GM12878 (cell line): ENCODE measurements at regions not wholly inside any gene's neighbourhood (a gene's known extent, or its start where the extent isn't known, plus 50 kb on each side); places are given as distances from the start of the nearest gene placed in this dataset.
A peak's percentile ranks its signal among the peaks of the same experiment; 100 is the strongest.

Experiments
- ATAC-seq: fragments of 200-7000 bp; cut with Tn5 transposase; 3 replicates; pipeline ENCODE4 v1.9.1; 2020; ENCODE audit warnings: mild to moderate bottlenecking, moderate library complexity
- BruUV-seq: library from RNA; stranded (reverse); fragments of 400-500 nt; replicated peaks from 2 replicates; lab custom pipeline; 2021; lab: Mats Ljungman, UMichigan
- CTCF ChIA-PET: fragments of 300-600 bp; sonication (Branson Sonifier 250); formaldehyde crosslinking; extraction: SDS; loops from one replicate; lab custom pipeline; 2021; ENCODE audit warnings: inconsistent platforms; lab: Yijun Ruan, JAX
- POLR2A ChIA-PET: fragments of 350-600 bp; formaldehyde crosslinking; extraction: SDS; loops from one replicate; lab custom pipeline; 2021; ENCODE audit warnings: inconsistent platforms; lab: Charles Lee
- RAD21 ChIA-PET: fragments of 300-600 bp; sonication (Branson Sonifier 250); formaldehyde crosslinking; loops from one replicate; lab custom pipeline; 2023; ENCODE audit warnings: antibody characterized with exemption; ENCODE audit not compliant: unreplicated experiment; lab: Charles Lee
- SMC1A ChIA-PET: fragments of 300-600 bp; sonication (Branson Sonifier 250); formaldehyde crosslinking; loops from one replicate; lab custom pipeline; 2023; ENCODE audit not compliant: unreplicated experiment, uncharacterized antibody; lab: Charles Lee
- DNase-seq: peaks from one replicate; pipeline ENCODE4 v3.0.0-alpha.2; 2011; ENCODE audit warnings: low read depth, low spot score
- FAIRE-seq: peaks from 3 replicates; lab custom pipeline; 2011; peaks lifted over from hg19 to GRCh38; lab: Jason Lieb, UNC
- H2AFZ ChIP-seq: 2 replicates; pipeline ENCODE4 v1.6.0; 2011; ENCODE audit warnings: low read depth, low read length, control low read depth; ENCODE audit not compliant: control insufficient read depth
- H3K27ac ChIP-seq: 2 replicates; pipeline ENCODE4 v1.5.1; 2011; ENCODE audit warnings: control low read depth; ENCODE audit not compliant: control insufficient read depth, insufficient read depth
- H3K27me3 ChIP-seq, 2 experiments: replicated peaks in 1 of 2; 2 replicates each; pipeline versions ENCODE4 v1.6.0 to v1.6.1; 2011; ENCODE audit warnings: low read length in 1 of 2; ENCODE audit not compliant: control insufficient read depth in 2 of 2, insufficient read depth in 2 of 2
- H3K36me3 ChIP-seq, 2 experiments: 2 replicates each; pipeline ENCODE4 v1.5.1; 2011; ENCODE audit warnings: low read length in 1 of 2; ENCODE audit not compliant: control insufficient read depth in 2 of 2, insufficient read depth in 2 of 2
- H3K4me1 ChIP-seq: 2 replicates; pipeline ENCODE4 v1.6.1; 2011; ENCODE audit warnings: mild to moderate bottlenecking, low read length, moderate library complexity, mixed read lengths; ENCODE audit not compliant: control insufficient read depth, insufficient read depth
- H3K4me2 ChIP-seq: 2 replicates; pipeline ENCODE4 v1.6.0; 2011; ENCODE audit warnings: control low read depth; ENCODE audit not compliant: control insufficient read depth, insufficient read depth
- H3K4me3 ChIP-seq: fragments of 200-600 bp; sonication (generic); 2 replicates; pipeline ENCODE4 v1.5.1; 2016
- H3K79me2 ChIP-seq: 2 replicates; pipeline ENCODE4 v1.6.0; 2011; ENCODE audit warnings: low read length; ENCODE audit not compliant: control insufficient read depth, insufficient read depth
- H3K9ac ChIP-seq: 2 replicates; pipeline ENCODE4 v1.8.0; 2011; ENCODE audit warnings: low read length, control low read depth, mixed read lengths; ENCODE audit not compliant: control insufficient read depth, insufficient read depth
- H3K9me3 ChIP-seq: replicated peaks from 3 replicates; pipeline ENCODE4 v1.5.1; 2011; ENCODE audit warnings: mild to moderate bottlenecking, low read length; ENCODE audit not compliant: control insufficient read depth, insufficient read depth
- H4K20me1 ChIP-seq: 2 replicates; pipeline ENCODE4 v1.6.0; 2011; ENCODE audit not compliant: control insufficient read depth, insufficient read depth
- CREB1 ChIP-seq: IDR thresholded peaks from 2 replicates; pipeline ENCODE4 v1.6.1; 2012; ENCODE audit warnings: low read depth, mild to moderate bottlenecking, inconsistent platforms
- FOXM1 ChIP-seq: IDR thresholded peaks from 2 replicates; pipeline ENCODE4 v1.6.1; 2012; ENCODE audit warnings: low read depth, mild to moderate bottlenecking, inconsistent platforms, low read length, moderate library complexity
- MEF2A ChIP-seq: IDR thresholded peaks from 2 replicates; pipeline ENCODE4 v1.6.1; 2011; ENCODE audit warnings: low read depth, mild to moderate bottlenecking, low read length, moderate library complexity; ENCODE audit not compliant: insufficient read depth
- NR2C2 ChIP-seq: IDR thresholded peaks from 2 replicates; pipeline ENCODE4 v1.6.1; 2011; ENCODE audit warnings: borderline replicate concordance, low read depth; ENCODE audit not compliant: control insufficient read depth, insufficient read length
- PAX5 ChIP-seq: IDR thresholded peaks from 2 replicates; pipeline ENCODE4 v1.6.1; 2011; ENCODE audit warnings: low read depth, low read length, borderline replicate concordance
- PAX8 ChIP-seq: fragments of 450-650 bp; IDR thresholded peaks from 2 replicates; pipeline ENCODE4 v1.6.1; 2017; ENCODE audit warnings: mild to moderate bottlenecking, moderate library complexity
- RAD51 ChIP-seq: fragments of 450-650 bp; IDR thresholded peaks from 2 replicates; pipeline ENCODE4 v1.6.1; 2016; ENCODE audit warnings: moderate library complexity, mild to moderate bottlenecking, inconsistent platforms
- RB1 ChIP-seq: fragments of 450-650 bp; formaldehyde crosslinking; IDR thresholded peaks from 2 replicates; pipeline ENCODE4 v1.6.1; 2017; ENCODE audit warnings: mild to moderate bottlenecking, borderline replicate concordance
- SMC3 ChIP-seq: IDR thresholded peaks from 2 replicates; pipeline ENCODE4 v1.6.1; 2011; ENCODE audit warnings: low read length, improper control_type of control experiment, borderline replicate concordance
- WGBS: methylation state at CpG from one replicate; pipeline ENCODE4 v1.1.6; 2016; ENCODE audit warnings: low lambda C conversion rate; ENCODE audit not compliant: insufficient replicate concordance, insufficient coverage; ENCODE audit errors: missing lambda C conversion rate; 5-methylcytosine and 5-hydroxymethylcytosine counted together
- in situ Hi-C: fragments of 300-500 bp; cut with MboI; formaldehyde crosslinking; loops from 9 replicates; pipeline ENCODE4 v1.14.3; 2018; ENCODE audit warnings: mixed read lengths
- intact Hi-C: fragments of 100-400 bp; cut with micrococcal nuclease; formaldehyde crosslinking; loops from one replicate; pipeline ENCODE4 v1.14.2; 2022; ENCODE audit not compliant: unreplicated experiment
- TF ChIP-seq, protein P1 (sequence below): IDR thresholded peaks from 2 replicates; pipeline ENCODE4 v1.6.1; 2012; ENCODE audit warnings: low read length, inconsistent platforms
- TF ChIP-seq, protein P2 (sequence below): IDR thresholded peaks from 2 replicates; pipeline ENCODE4 v1.6.1; 2012; ENCODE audit warnings: low read depth, low read length, improper control_type of control experiment

DNA sequence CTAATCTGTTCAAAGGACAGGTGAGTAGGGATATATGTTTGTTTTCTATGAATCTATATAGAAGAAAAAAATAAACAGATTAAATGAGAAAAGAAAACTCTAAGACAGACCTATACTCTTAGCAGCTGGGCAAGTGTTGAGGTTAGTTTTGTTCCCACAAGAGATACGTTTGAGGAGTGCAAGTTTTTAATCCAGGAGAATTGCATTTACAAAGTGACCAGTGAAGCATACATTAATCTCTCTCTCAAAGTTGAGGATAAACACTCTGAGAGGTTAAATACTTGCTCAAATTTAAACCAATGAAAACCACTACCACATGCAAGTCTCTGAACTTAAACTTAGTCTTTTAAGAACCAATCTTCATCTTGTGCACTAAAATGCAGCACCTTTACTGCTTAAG, 930.5 kb upstream of the MIR17HG start (continued):
- TF ChIP-seq RAD51 (no peak), PAX8 (no peak), PAX5 (no peak), RB1 (no peak), CREB1 (no peak), MEF2A (no peak), FOXM1 (no peak)
- TF ChIP-seq, protein P1, sequence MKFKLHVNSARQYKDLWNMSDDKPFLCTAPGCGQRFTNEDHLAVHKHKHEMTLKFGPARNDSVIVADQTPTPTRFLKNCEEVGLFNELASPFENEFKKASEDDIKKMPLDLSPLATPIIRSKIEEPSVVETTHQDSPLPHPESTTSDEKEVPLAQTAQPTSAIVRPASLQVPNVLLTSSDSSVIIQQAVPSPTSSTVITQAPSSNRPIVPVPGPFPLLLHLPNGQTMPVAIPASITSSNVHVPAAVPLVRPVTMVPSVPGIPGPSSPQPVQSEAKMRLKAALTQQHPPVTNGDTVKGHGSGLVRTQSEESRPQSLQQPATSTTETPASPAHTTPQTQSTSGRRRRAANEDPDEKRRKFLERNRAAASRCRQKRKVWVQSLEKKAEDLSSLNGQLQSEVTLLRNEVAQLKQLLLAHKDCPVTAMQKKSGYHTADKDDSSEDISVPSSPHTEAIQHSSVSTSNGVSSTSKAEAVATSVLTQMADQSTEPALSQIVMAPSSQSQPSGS = no peak
- TF ChIP-seq, protein P2, sequence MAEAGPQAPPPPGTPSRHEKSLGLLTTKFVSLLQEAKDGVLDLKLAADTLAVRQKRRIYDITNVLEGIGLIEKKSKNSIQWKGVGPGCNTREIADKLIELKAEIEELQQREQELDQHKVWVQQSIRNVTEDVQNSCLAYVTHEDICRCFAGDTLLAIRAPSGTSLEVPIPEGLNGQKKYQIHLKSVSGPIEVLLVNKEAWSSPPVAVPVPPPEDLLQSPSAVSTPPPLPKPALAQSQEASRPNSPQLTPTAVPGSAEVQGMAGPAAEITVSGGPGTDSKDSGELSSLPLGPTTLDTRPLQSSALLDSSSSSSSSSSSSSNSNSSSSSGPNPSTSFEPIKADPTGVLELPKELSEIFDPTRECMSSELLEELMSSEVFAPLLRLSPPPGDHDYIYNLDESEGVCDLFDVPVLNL = no peak
- TF ChIP-seq, all 136 proteins: peak for 0

DNA sequence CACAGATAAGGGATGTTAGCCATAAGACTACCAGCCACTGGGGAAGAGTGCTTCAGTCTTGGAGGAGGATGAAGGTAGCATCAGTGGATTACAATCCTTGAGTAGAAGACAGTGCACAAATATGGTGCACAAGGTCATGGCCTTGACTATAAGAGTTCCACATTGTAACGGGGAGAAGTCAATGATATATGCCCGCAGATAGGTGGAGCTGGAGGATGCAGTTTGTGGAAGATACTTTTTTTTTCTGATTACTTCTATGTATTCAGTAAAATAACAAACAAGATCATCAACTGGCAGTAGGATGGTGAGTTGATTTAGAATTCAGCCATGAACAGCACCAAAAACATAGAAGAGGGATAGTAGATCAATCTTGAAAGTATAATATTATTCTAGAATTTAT, 926.8 kb upstream of the MIR17HG start:
- no peak for DNase-seq
- H4K20me1 ChIP-seq = no peaks in the 10 kb centered on the region
- BruUV-seq = no TSS peak
- H3K9me3 ChIP-seq = no peaks in the 10 kb centered on the region
- SMC1A ChIA-PET = interaction anchor here (0.7 to 1.7 kb wide), 2 partner anchors 15 to 447 kb away, joined by 3 to 4 read pairs; no protein-coding TSS in a partner anchor
- H3K27ac ChIP-seq = no peak overlapping the region
- no peaks in the 10 kb centered on the region for H3K79me2 ChIP-seq
- TF ChIP-seq NR2C2 (no peak), SMC3 (peak; percentile 14; the same call in 1 of the 2 replicates)
- no peaks in the 10 kb centered on the region for H3K4me1 ChIP-seq
- H3K4me2 ChIP-seq = no peak overlapping the region
- RAD21 ChIA-PET = interaction anchor here (0.8 kb wide), 1 partner anchor 446 kb away, joined by 3 read pairs; no protein-coding TSS in a partner anchor
- H3K4me3 ChIP-seq = no peak overlapping the region
- intact Hi-C loops (loop anchor here (5.0 kb wide), 1 partner anchor 447 kb away; no protein-coding TSS in a partner anchor), in situ Hi-C loops (no loop called here)
- H3K36me3 ChIP-seq = no peaks in the 10 kb centered on the region
- peak; percentile 48; the same call in 2 of the 3 replicates for ATAC-seq
- H2AFZ ChIP-seq = no peak overlapping the region
- no peaks in the 10 kb centered on the region for H3K27me3 ChIP-seq
- 14% methylated on average over 2 of the region's 2 CpGs for WGBS
- POLR2A ChIA-PET = no interaction called here
- FAIRE-seq = no peak
- H3K9ac ChIP-seq = no peak overlapping the region
- CTCF ChIA-PET = interaction anchor here (0.7 to 1.2 kb wide), 2 partner anchors 446 to 547 kb away, joined by 4 to 5 read pairs; no protein-coding TSS in a partner anchor
